ENCODE measurements at regions not wholly inside any gene's neighbourhood (a gene's known extent, or its start where the extent isn't known, plus 50 kb on each side); places are given as distances from the start of the nearest gene placed in this dataset.

- Histone ChIP-seq H3K36me3 (no peaks in the 10 kb centered on the region), H3K9me3 (no peaks in the 10 kb centered on the region), H3K27me3 (no peaks in the 10 kb centered on the region), H3K4me1 (peaks cover 4% of the 10 kb centered on the region; the same call in 1 of the 2 replicates), H3K4me3 (ENCODE audit: low read depth, low read length) (no peak overlapping the region)
- DNase-seq, result peak; percentile 65
- peak; percentile 61 for TF ChIP-seq CTCF (IDR thresholded peaks at IDR 0.05; ENCODE audit: low read depth, low read length)
Measured at GRCh38 chr11:24234822-24235508, 261.9 kb upstream of the LUZP2 start.

- no peaks in the 10 kb centered on the region for H3K9me3 ChIP-seq
- DNase-seq, result no peak
- TF ChIP-seq CTCF (IDR thresholded peaks at IDR 0.05; ENCODE audit: low read depth, low read length), result no peak
- H3K4me1 ChIP-seq, result peaks cover 4% of the 10 kb centered on the region; the same call in 1 of the 2 replicates
- H3K27me3 ChIP-seq, result no peaks in the 10 kb centered on the region
- H3K36me3 ChIP-seq, result no peaks in the 10 kb centered on the region
- H3K4me3 ChIP-seq (ENCODE audit: low read depth, low read length), result no peak overlapping the region
Measured at GRCh38 chr11:24238771-24239645, 257.8 kb upstream of the LUZP2 start.

GRCh38 chr11:24239930-24240329 lies 256.9 kb upstream of the LUZP2 start:
- H3K4me1 ChIP-seq, result 0 out of 2 replicates have a peak, but pooled peaks cover under 1% of the 10 kb centered on the region
- no peak for DNase-seq
- no peaks in the 10 kb centered on the region for H3K9me3 ChIP-seq
- no peak for TF ChIP-seq CTCF (IDR thresholded peaks at IDR 0.05; ENCODE audit: low read depth, low read length)
- H3K36me3 ChIP-seq, result no peaks in the 10 kb centered on the region
- no peaks in the 10 kb centered on the region for H3K27me3 ChIP-seq
- no peak overlapping the region for H3K4me3 ChIP-seq (ENCODE audit: low read depth, low read length)

- H3K4me1 ChIP-seq, result no peaks in the 10 kb centered on the region
- no peak for DNase-seq
- H3K36me3 ChIP-seq, result no peaks in the 10 kb centered on the region
- no peaks in the 10 kb centered on the region for H3K9me3 ChIP-seq
- H3K27me3 ChIP-seq, result no peaks in the 10 kb centered on the region
- TF ChIP-seq CTCF (IDR thresholded peaks at IDR 0.05; ENCODE audit: low read depth, low read length), result no peak
- no peak overlapping the region for H3K4me3 ChIP-seq (ENCODE audit: low read depth, low read length)
Measured at GRCh38 chr11:24240496-24241175, 256.2 kb upstream of the LUZP2 start.

GRCh38 chr11:24246715-24247114 lies 250.1 kb upstream of the LUZP2 start:
- DNase-seq, result no peak
- TF ChIP-seq CTCF (IDR thresholded peaks at IDR 0.05; ENCODE audit: low read depth, low read length), result no peak
- H3K27me3 ChIP-seq, result no peaks in the 10 kb centered on the region
- no peaks in the 10 kb centered on the region for H3K9me3 ChIP-seq
- no peaks in the 10 kb centered on the region for H3K4me1 ChIP-seq
- no peaks in the 10 kb centered on the region for H3K36me3 ChIP-seq
- H3K4me3 ChIP-seq (ENCODE audit: low read depth, low read length), result no peak overlapping the region
